Stimulated activated effector memory CD8-positive, alpha-beta T cell treated with anti-CD3 and anti-CD28 coated beads, Interleukin-12 subunit alpha, Interleukin-12 subunit beta, amount 100 ng/mL, for 72 hours (primary cell): ENCODE measurements at regions not wholly inside any gene's neighbourhood (a gene's known extent, or its start where the extent isn't known, plus 50 kb on each side); places are given as distances from the start of the nearest gene placed in this dataset.

Source experiments
- ATAC-seq: fragments of 150-1000 bp; cut with Tn5 transposase; 2 replicates; pipeline ENCODE4 v1.10.0; 2021
- DNase-seq, 2 donors: peaks; one replicate each; pipeline ENCODE4 v3.0.0; 2021 to 2022; ENCODE audit warnings: low spot score in 2 of 2
- H3K27ac Mint-ChIP-seq: one replicate; pipeline ENCODE4 v1.8.0; 2022; ENCODE audit warnings: mild to moderate bottlenecking, mixed read lengths
- H3K36me3 Mint-ChIP-seq: one replicate; pipeline ENCODE4 v1.8.0; 2022; ENCODE audit warnings: mild to moderate bottlenecking, mixed read lengths
- H3K4me1 Mint-ChIP-seq: one replicate; pipeline ENCODE4 v1.8.0; 2022; ENCODE audit warnings: mixed read lengths
- H3K4me3 Mint-ChIP-seq: one replicate; pipeline ENCODE4 v1.8.0; 2022; ENCODE audit warnings: mild to moderate bottlenecking, mixed read lengths
- H3K9me3 Mint-ChIP-seq: one replicate; pipeline ENCODE4 v1.8.0; 2022; ENCODE audit warnings: mixed read lengths

GRCh38 chr11:29336727-29337575 is 679.9 kb downstream of the KCNA4 start:
- Mint-ChIP-seq H3K4me3 (no peak overlapping the region), H3K27ac (no peak overlapping the region), H3K9me3 (peaks cover 10% of the 10 kb centered on the region), H3K36me3 (no peaks in the 10 kb centered on the region), H3K4me1 (no peaks in the 10 kb centered on the region)
- no peak for ATAC-seq
- no peak for DNase-seq

- DNase-seq = no peak
- no peak overlapping the region for H3K4me3 Mint-ChIP-seq
- H3K4me1 Mint-ChIP-seq = no peaks in the 10 kb centered on the region
- H3K27ac Mint-ChIP-seq = no peak overlapping the region
- no peaks in the 10 kb centered on the region for H3K36me3 Mint-ChIP-seq
- H3K9me3 Mint-ChIP-seq = peaks cover 16% of the 10 kb centered on the region
- ATAC-seq = no peak
These were observed 682.1 kb downstream of the KCNA4 start for GRCh38 chr11:29334776-29335130.

- H3K4me1 Mint-ChIP-seq = no peaks in the 10 kb centered on the region
- no peak overlapping the region for H3K4me3 Mint-ChIP-seq
- H3K9me3 Mint-ChIP-seq = peaks cover 16% of the 10 kb centered on the region
- ATAC-seq (no peak), DNase-seq (no peak)
- H3K36me3 Mint-ChIP-seq = no peaks in the 10 kb centered on the region
- no peak overlapping the region for H3K27ac Mint-ChIP-seq
These were observed 682.6 kb downstream of the KCNA4 start for GRCh38 chr11:29333993-29334775.

GRCh38 chr11:29331451-29332010 is 685.3 kb downstream of the KCNA4 start:
- Mint-ChIP-seq H3K36me3 (no peaks in the 10 kb centered on the region), H3K4me3 (no peak overlapping the region), H3K27ac (no peak overlapping the region), H3K4me1 (no peaks in the 10 kb centered on the region), H3K9me3 (peaks cover 14% of the 10 kb centered on the region)
- ATAC-seq (no peak), DNase-seq (no peak)

- DNase-seq (no peak), ATAC-seq (no peak)
- Mint-ChIP-seq H3K36me3 (no peaks in the 10 kb centered on the region), H3K27ac (no peak overlapping the region), H3K9me3 (peaks cover 14% of the 10 kb centered on the region), H3K4me3 (no peak overlapping the region), H3K4me1 (no peaks in the 10 kb centered on the region)
These were observed 687.8 kb downstream of the KCNA4 start for GRCh38 chr11:29328961-29329441.

- Mint-ChIP-seq H3K4me3 (no peak overlapping the region), H3K9me3 (peaks cover 15% of the 10 kb centered on the region), H3K36me3 (no peaks in the 10 kb centered on the region), H3K4me1 (no peaks in the 10 kb centered on the region), H3K27ac (no peak overlapping the region)
- DNase-seq (no peak), ATAC-seq (no peak)
These were observed 688.9 kb downstream of the KCNA4 start for GRCh38 chr11:29327891-29328290.

GRCh38 chr11:29326757-29327156 is 690.1 kb downstream of the KCNA4 start:
- H3K27ac Mint-ChIP-seq = no peak overlapping the region
- peaks cover 13% of the 10 kb centered on the region for H3K9me3 Mint-ChIP-seq
- no peaks in the 10 kb centered on the region for H3K36me3 Mint-ChIP-seq
- DNase-seq = no peak
- H3K4me3 Mint-ChIP-seq = no peak overlapping the region
- no peak for ATAC-seq
- no peaks in the 10 kb centered on the region for H3K4me1 Mint-ChIP-seq

- DNase-seq (no peak), ATAC-seq (no peak)
- Mint-ChIP-seq H3K4me1 (no peaks in the 10 kb centered on the region), H3K36me3 (no peaks in the 10 kb centered on the region), H3K4me3 (no peak overlapping the region), H3K27ac (no peak overlapping the region), H3K9me3 (peaks cover 8% of the 10 kb centered on the region)
These were observed 692.5 kb downstream of the KCNA4 start for GRCh38 chr11:29324328-29324727.

- H3K9me3 Mint-ChIP-seq = peaks cover 19% of the 10 kb centered on the region
- H3K4me1 Mint-ChIP-seq = no peaks in the 10 kb centered on the region
- H3K4me3 Mint-ChIP-seq = no peak overlapping the region
- ATAC-seq (no peak), DNase-seq (no peak)
- H3K27ac Mint-ChIP-seq = no peak overlapping the region
- H3K36me3 Mint-ChIP-seq = no peaks in the 10 kb centered on the region
These were observed 695.3 kb downstream of the KCNA4 start for GRCh38 chr11:29321293-29322132.

- H3K4me1 Mint-ChIP-seq = no peaks in the 10 kb centered on the region
- no peak overlapping the region for H3K4me3 Mint-ChIP-seq
- H3K36me3 Mint-ChIP-seq = no peaks in the 10 kb centered on the region
- H3K27ac Mint-ChIP-seq = no peak overlapping the region
- peaks cover 19% of the 10 kb centered on the region for H3K9me3 Mint-ChIP-seq
- DNase-seq (no peak), ATAC-seq (no peak)
These were observed 696.6 kb downstream of the KCNA4 start for GRCh38 chr11:29320196-29320595.

- Mint-ChIP-seq H3K36me3 (no peaks in the 10 kb centered on the region), H3K27ac (no peak overlapping the region), H3K9me3 (peaks cover 19% of the 10 kb centered on the region), H3K4me1 (no peaks in the 10 kb centered on the region), H3K4me3 (no peak overlapping the region)
- DNase-seq (no peak), ATAC-seq (no peak)
These were observed 697.6 kb downstream of the KCNA4 start for GRCh38 chr11:29319210-29319609.

- no peak for ATAC-seq
These were observed 698.5 kb downstream of the KCNA4 start for GRCh38 chr11:29318134-29318845.

GRCh38 chr11:29317694-29318093 is 699.1 kb downstream of the KCNA4 start:
- no peaks in the 10 kb centered on the region for H3K4me1 Mint-ChIP-seq
- H3K36me3 Mint-ChIP-seq = no peaks in the 10 kb centered on the region
- no peak overlapping the region for H3K27ac Mint-ChIP-seq
- no peak overlapping the region for H3K4me3 Mint-ChIP-seq
- peaks cover 21% of the 10 kb centered on the region for H3K9me3 Mint-ChIP-seq
- no peak for DNase-seq
- no peak for ATAC-seq

More at GRCh38 chr11:29318134-29318845, 698.5 kb downstream of the KCNA4 start:
- no peak overlapping the region for H3K27ac Mint-ChIP-seq
- no peak overlapping the region for H3K4me3 Mint-ChIP-seq
- no peaks in the 10 kb centered on the region for H3K36me3 Mint-ChIP-seq
- no peaks in the 10 kb centered on the region for H3K4me1 Mint-ChIP-seq
- H3K9me3 Mint-ChIP-seq = peaks cover 20% of the 10 kb centered on the region
- DNase-seq = no peak

- no peak overlapping the region for H3K27ac Mint-ChIP-seq
- H3K36me3 Mint-ChIP-seq = no peaks in the 10 kb centered on the region
- no peak overlapping the region for H3K4me3 Mint-ChIP-seq
- no peaks in the 10 kb centered on the region for H3K4me1 Mint-ChIP-seq
- peaks cover 31% of the 10 kb centered on the region for H3K9me3 Mint-ChIP-seq
- no peak for DNase-seq
- no peak for ATAC-seq
These were observed 701.6 kb downstream of the KCNA4 start for GRCh38 chr11:29315275-29315674.
